ENCODE measurements at regions not wholly inside any gene's neighbourhood (a gene's known extent, or its start where the extent isn't known, plus 50 kb on each side); places are given as distances from the start of the nearest gene placed in this dataset.
"Not testable (repeated sequence)": the region's sequence is repeated elsewhere in the genome, so short reads cannot be mapped to it uniquely, and the experiment has no call there.

- DNase-seq (ENCODE audit: low spot score), result no peak
Measured at GRCh38 chr10:113470372-113471240, 82.2 kb upstream of the HABP2 start.

- no peak for DNase-seq (ENCODE audit: low spot score)
Measured at GRCh38 chr10:113471241-113471996, 81.4 kb upstream of the HABP2 start.

GRCh38 chr10:113473011-113473410 is 79.8 kb upstream of the HABP2 start:
- DNase-seq (ENCODE audit: low spot score), result no peak

- peak; percentile 17 for DNase-seq (ENCODE audit: low spot score)
Measured at GRCh38 chr10:113473851-113474250, 79.0 kb upstream of the HABP2 start.

- no peak for DNase-seq (ENCODE audit: low spot score)
Measured at GRCh38 chr10:113474752-113475151, 78.1 kb upstream of the HABP2 start.

- DNase-seq (ENCODE audit: low spot score), result no peak
Measured at GRCh38 chr10:113475381-113475807, 77.5 kb upstream of the HABP2 start.

GRCh38 chr10:113476191-113476590 is 76.7 kb upstream of the HABP2 start:
- DNase-seq (ENCODE audit: low spot score), result no peak

- DNase-seq (ENCODE audit: low spot score), result no peak
Measured at GRCh38 chr10:113476673-113477072, 76.2 kb upstream of the HABP2 start.

GRCh38 chr10:113477451-113477850 is 75.4 kb upstream of the HABP2 start:
- no peak for DNase-seq (ENCODE audit: low spot score)

- DNase-seq (ENCODE audit: low spot score), result no peak
Measured at GRCh38 chr10:113479346-113480080, 73.3 kb upstream of the HABP2 start.

GRCh38 chr10:113480081-113480360 is 72.8 kb upstream of the HABP2 start:
- DNase-seq (ENCODE audit: low spot score), result no peak

- DNase-seq (ENCODE audit: low spot score), result no peak
Measured at GRCh38 chr10:113480851-113481502, 71.9 kb upstream of the HABP2 start.

- no peak for DNase-seq (ENCODE audit: low spot score)
Measured at GRCh38 chr10:113484487-113484886, 68.4 kb upstream of the HABP2 start.

GRCh38 chr10:113485736-113486135 is 67.1 kb upstream of the HABP2 start:
- DNase-seq (ENCODE audit: low spot score), result no peak

GRCh38 chr10:113486531-113486930 is 66.3 kb upstream of the HABP2 start:
- DNase-seq (ENCODE audit: low spot score), result no peak

GRCh38 chr10:113487154-113487553 is 65.7 kb upstream of the HABP2 start:
- no peak for DNase-seq (ENCODE audit: low spot score)

- DNase-seq (ENCODE audit: low spot score), result no peak
Measured at GRCh38 chr10:113488186-113488585, 64.7 kb upstream of the HABP2 start.

GRCh38 chr10:113489522-113489921 is 63.3 kb upstream of the HABP2 start:
- DNase-seq (ENCODE audit: low spot score), result not testable (repeated sequence)

- no peak for DNase-seq (ENCODE audit: low spot score)
Measured at GRCh38 chr10:113491967-113492565, 60.8 kb upstream of the HABP2 start.

GRCh38 chr10:113493195-113493594 is 59.7 kb upstream of the HABP2 start:
- peak; percentile 6 for DNase-seq (ENCODE audit: low spot score)

- DNase-seq (ENCODE audit: low spot score), result no peak
Measured at GRCh38 chr10:113493882-113494301, 59.0 kb upstream of the HABP2 start.

GRCh38 chr10:113494761-113495160 is 58.1 kb upstream of the HABP2 start:
- DNase-seq (ENCODE audit: low spot score), result no peak
